Spinal cord (tissue), 9 donors: ENCODE measurements at regions not wholly inside any gene's neighbourhood (a gene's known extent, or its start where the extent isn't known, plus 50 kb on each side); places are given as distances from the start of the nearest gene placed in this dataset.

Experiments
- DNase-seq, 6 donors: peaks; one replicate each; pipeline versions ENCODE4 v3.0.0 to v3.0.0-alpha.2; 2013 to 2015; ENCODE audit warnings: low spot score in 6 of 6, low read depth in 4 of 6
- H3K27ac ChIP-seq: one replicate; pipeline ENCODE4 v1.5.1; 2013; ENCODE audit warnings: low read depth, low read length, control low read depth
- H3K27me3 ChIP-seq: one replicate; pipeline ENCODE4 v1.6.1; 2013; ENCODE audit warnings: low read length; ENCODE audit not compliant: control insufficient read depth, insufficient read depth
- H3K36me3 ChIP-seq: one replicate; pipeline ENCODE4 v1.6.1; 2013; ENCODE audit warnings: low read length; ENCODE audit not compliant: control insufficient read depth, insufficient read depth
- H3K4me1 ChIP-seq: one replicate; pipeline ENCODE4 v1.6.1; 2013; ENCODE audit warnings: low read length; ENCODE audit not compliant: control insufficient read depth, insufficient read depth
- H3K4me3 ChIP-seq: one replicate; pipeline ENCODE4 v1.5.1; 2013; ENCODE audit warnings: low read depth, low read length, control low read depth
- H3K9me3 ChIP-seq: one replicate; pipeline ENCODE4 v1.6.1; 2013; ENCODE audit warnings: low read length; ENCODE audit not compliant: control insufficient read depth, insufficient read depth
- WGBS: methylation state at CpG from one replicate; pipeline ENCODE4 v1.1.5; 2013; ENCODE audit warnings: missing lambda C conversion rate; ENCODE audit not compliant: insufficient coverage; 5-methylcytosine and 5-hydroxymethylcytosine counted together
- donor health status: healthy.

GRCh38 chr21:24265987-24266386, 1341.3 kb downstream of the MRPL39 start:
- Histone ChIP-seq H3K27me3 (no peaks in the 10 kb centered on the region), H3K27ac (no peak overlapping the region), H3K9me3 (no peaks in the 10 kb centered on the region), H3K4me1 (no peaks in the 10 kb centered on the region), H3K4me3 (no peak overlapping the region), H3K36me3 (no peaks in the 10 kb centered on the region)
- no CpG with 5 or more reads among the region's 1 CpG for WGBS
- DNase-seq = no peak

GRCh38 chr21:24260751-24261150, 1346.5 kb downstream of the MRPL39 start:
- WGBS = no CpG with 5 or more reads among the region's 3 CpGs

GRCh38 chr21:24259241-24259640, 1348.0 kb downstream of the MRPL39 start:
- WGBS = no CpG with 5 or more reads among the region's 1 CpG
- no peak for DNase-seq
- no peak overlapping the region for H3K27ac ChIP-seq

More at GRCh38 chr21:24260751-24261150, 1346.5 kb downstream of the MRPL39 start:
- H3K36me3 ChIP-seq = no peaks in the 10 kb centered on the region
- H3K4me1 ChIP-seq = no peaks in the 10 kb centered on the region
- no peak overlapping the region for H3K4me3 ChIP-seq
- H3K9me3 ChIP-seq = no peaks in the 10 kb centered on the region
- DNase-seq = no peak
- H3K27ac ChIP-seq = no peak overlapping the region
- no peaks in the 10 kb centered on the region for H3K27me3 ChIP-seq

GRCh38 chr21:24255591-24255990, 1351.7 kb downstream of the MRPL39 start:
- 100% methylated on average over 1 of the region's 3 CpGs for WGBS
- DNase-seq = no peak
- H3K9me3 ChIP-seq = peaks cover 2% of the 10 kb centered on the region

More at GRCh38 chr21:24259241-24259640, 1348.0 kb downstream of the MRPL39 start:
- H3K4me3 ChIP-seq = no peak overlapping the region
- H3K27me3 ChIP-seq = no peaks in the 10 kb centered on the region
- H3K36me3 ChIP-seq = no peaks in the 10 kb centered on the region
- H3K4me1 ChIP-seq = no peaks in the 10 kb centered on the region
- H3K9me3 ChIP-seq = no peaks in the 10 kb centered on the region

GRCh38 chr21:24225431-24225830, 1381.8 kb downstream of the MRPL39 start:
- no CpG with 5 or more reads among the region's 1 CpG for WGBS
- DNase-seq = no peak
- no peaks in the 10 kb centered on the region for H3K9me3 ChIP-seq

More at GRCh38 chr21:24255591-24255990, 1351.7 kb downstream of the MRPL39 start:
- H3K36me3 ChIP-seq = no peaks in the 10 kb centered on the region
- H3K27me3 ChIP-seq = no peaks in the 10 kb centered on the region
- H3K27ac ChIP-seq = no peak overlapping the region
- no peaks in the 10 kb centered on the region for H3K4me1 ChIP-seq
- H3K4me3 ChIP-seq = no peak overlapping the region

GRCh38 chr21:24224422-24224821, 1382.9 kb downstream of the MRPL39 start:
- DNase-seq = no peak
- no peaks in the 10 kb centered on the region for H3K9me3 ChIP-seq
- H3K4me3 ChIP-seq = no peak overlapping the region
- H3K27me3 ChIP-seq = no peaks in the 10 kb centered on the region
- H3K4me1 ChIP-seq = no peaks in the 10 kb centered on the region
- H3K36me3 ChIP-seq = no peaks in the 10 kb centered on the region
- H3K27ac ChIP-seq = no peak overlapping the region
- WGBS = 100% methylated on average over 3 of the region's 4 CpGs

More at GRCh38 chr21:24225431-24225830, 1381.8 kb downstream of the MRPL39 start:
- H3K4me1 ChIP-seq = no peaks in the 10 kb centered on the region
- H3K27ac ChIP-seq = no peak overlapping the region
- H3K36me3 ChIP-seq = no peaks in the 10 kb centered on the region
- no peaks in the 10 kb centered on the region for H3K27me3 ChIP-seq
- H3K4me3 ChIP-seq = no peak overlapping the region

GRCh38 chr21:24223624-24224023, 1383.7 kb downstream of the MRPL39 start:
- no peak for DNase-seq
- Histone ChIP-seq H3K4me3 (no peak overlapping the region), H3K27ac (no peak overlapping the region), H3K4me1 (no peaks in the 10 kb centered on the region), H3K36me3 (no peaks in the 10 kb centered on the region), H3K27me3 (no peaks in the 10 kb centered on the region), H3K9me3 (no peaks in the 10 kb centered on the region)
- 61% methylated on average over 2 of the region's 2 CpGs for WGBS

GRCh38 chr21:24222676-24223075, 1384.6 kb downstream of the MRPL39 start:
- no peaks in the 10 kb centered on the region for H3K27me3 ChIP-seq
- no peaks in the 10 kb centered on the region for H3K9me3 ChIP-seq
- WGBS = no CpG with 5 or more reads among the region's 3 CpGs
- no peak overlapping the region for H3K4me3 ChIP-seq
- H3K4me1 ChIP-seq = no peaks in the 10 kb centered on the region
- no peak overlapping the region for H3K27ac ChIP-seq
- peak in 1 of 6 donors; percentile 16 for DNase-seq
- no peaks in the 10 kb centered on the region for H3K36me3 ChIP-seq

GRCh38 chr21:24220446-24220845, 1386.8 kb downstream of the MRPL39 start:
- no CpG with 5 or more reads among the region's 2 CpGs for WGBS
- no peaks in the 10 kb centered on the region for H3K36me3 ChIP-seq
- no peak overlapping the region for H3K4me3 ChIP-seq
- no peaks in the 10 kb centered on the region for H3K9me3 ChIP-seq
- peak in 1 of 6 donors; percentile 54 for DNase-seq
- H3K27me3 ChIP-seq = no peaks in the 10 kb centered on the region
- no peaks in the 10 kb centered on the region for H3K4me1 ChIP-seq
- H3K27ac ChIP-seq = no peak overlapping the region

- no CpG with 5 or more reads among the region's 4 CpGs for WGBS
- Histone ChIP-seq H3K9me3 (no peaks in the 10 kb centered on the region), H3K4me3 (no peak overlapping the region), H3K36me3 (no peaks in the 10 kb centered on the region), H3K4me1 (no peaks in the 10 kb centered on the region), H3K27me3 (no peaks in the 10 kb centered on the region), H3K27ac (no peak overlapping the region)
- no peak for DNase-seq
These were observed 1390.1 kb downstream of the MRPL39 start for GRCh38 chr21:24217151-24217550.
